ENCODE measurements at regions not wholly inside any gene's neighbourhood (a gene's known extent, or its start where the extent isn't known, plus 50 kb on each side); places are given as distances from the start of the nearest gene placed in this dataset.

- DNase-seq (ENCODE audit: low read depth in 1 of 2, low spot score in 1 of 2): no peak
These were observed 176.3 kb downstream of the CYP26A1 start for GRCh38 chr10:93250010-93250409.

GRCh38 chr10:93254180-93254853 lies 180.6 kb downstream of the CYP26A1 start:
- Histone ChIP-seq H3K27me3 (no peaks in the 10 kb centered on the region), H3K9me3 (ENCODE audit: low read depth) (no peaks in the 10 kb centered on the region), H3K27ac (no peak overlapping the region), H3K4me1 (ENCODE audit: low read depth) (no peaks in the 10 kb centered on the region), H3K4me3 (no peak overlapping the region), H3K36me3 (no peaks in the 10 kb centered on the region)
- no peak for DNase-seq (ENCODE audit: low read depth in 1 of 2, low spot score in 1 of 2)
- TF ChIP-seq, protein P1, sequence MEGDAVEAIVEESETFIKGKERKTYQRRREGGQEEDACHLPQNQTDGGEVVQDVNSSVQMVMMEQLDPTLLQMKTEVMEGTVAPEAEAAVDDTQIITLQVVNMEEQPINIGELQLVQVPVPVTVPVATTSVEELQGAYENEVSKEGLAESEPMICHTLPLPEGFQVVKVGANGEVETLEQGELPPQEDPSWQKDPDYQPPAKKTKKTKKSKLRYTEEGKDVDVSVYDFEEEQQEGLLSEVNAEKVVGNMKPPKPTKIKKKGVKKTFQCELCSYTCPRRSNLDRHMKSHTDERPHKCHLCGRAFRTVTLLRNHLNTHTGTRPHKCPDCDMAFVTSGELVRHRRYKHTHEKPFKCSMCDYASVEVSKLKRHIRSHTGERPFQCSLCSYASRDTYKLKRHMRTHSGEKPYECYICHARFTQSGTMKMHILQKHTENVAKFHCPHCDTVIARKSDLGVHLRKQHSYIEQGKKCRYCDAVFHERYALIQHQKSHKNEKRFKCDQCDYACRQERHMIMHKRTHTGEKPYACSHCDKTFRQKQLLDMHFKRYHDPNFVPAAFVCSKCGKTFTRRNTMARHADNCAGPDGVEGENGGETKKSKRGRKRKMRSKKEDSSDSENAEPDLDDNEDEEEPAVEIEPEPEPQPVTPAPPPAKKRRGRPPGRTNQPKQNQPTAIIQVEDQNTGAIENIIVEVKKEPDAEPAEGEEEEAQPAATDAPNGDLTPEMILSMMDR (IDR thresholded peaks at IDR 0.05; ENCODE audit: low read depth, low read length): no peak

More at GRCh38 chr10:93250010-93250409, 176.3 kb downstream of the CYP26A1 start:
- TF ChIP-seq, protein P1 (IDR thresholded peaks at IDR 0.05; ENCODE audit: low read depth, low read length): no peak
- Histone ChIP-seq H3K4me3 (no peak overlapping the region), H3K36me3 (no peaks in the 10 kb centered on the region), H3K4me1 (ENCODE audit: low read depth) (no peaks in the 10 kb centered on the region), H3K27ac (no peak overlapping the region), H3K9me3 (ENCODE audit: low read depth) (no peaks in the 10 kb centered on the region), H3K27me3 (no peaks in the 10 kb centered on the region)

- Histone ChIP-seq H3K27me3 (no peaks in the 10 kb centered on the region), H3K27ac (no peak overlapping the region), H3K36me3 (no peaks in the 10 kb centered on the region), H3K4me3 (no peak overlapping the region), H3K9me3 (ENCODE audit: low read depth) (no peaks in the 10 kb centered on the region), H3K4me1 (ENCODE audit: low read depth) (no peaks in the 10 kb centered on the region)
- DNase-seq (ENCODE audit: low read depth in 1 of 2, low spot score in 1 of 2): no peak
- TF ChIP-seq, protein P1 (IDR thresholded peaks at IDR 0.05; ENCODE audit: low read depth, low read length): no peak
These were observed 181.9 kb downstream of the CYP26A1 start for GRCh38 chr10:93255546-93255945.

All from cardiac muscle cell (in vitro differentiated cells and primary cell).